ENCODE measurements at regions not wholly inside any gene's neighbourhood (a gene's known extent, or its start where the extent isn't known, plus 50 kb on each side); places are given as distances from the start of the nearest gene placed in this dataset.

DNA sequence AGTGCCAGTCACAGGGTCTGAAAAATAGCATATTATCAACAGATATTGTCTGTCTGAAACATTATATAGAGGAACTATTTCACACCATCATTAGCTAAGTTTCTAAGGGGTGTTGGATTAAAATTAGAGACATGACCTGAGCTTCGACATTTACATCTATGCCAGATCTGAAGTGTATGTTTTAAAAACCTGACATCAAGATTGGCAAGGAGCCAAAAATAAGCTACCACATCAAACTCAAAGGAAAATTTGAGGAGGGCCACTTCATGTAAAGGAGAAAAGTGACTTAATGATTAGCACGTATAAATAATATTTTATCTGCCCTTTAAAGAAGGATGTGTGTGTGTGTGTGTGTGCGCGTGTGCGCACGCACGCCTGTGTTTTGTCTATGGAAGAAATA is 752.0 kb upstream of the GRM7 start:
- H3K4me1 ChIP-seq (ENCODE audit: insufficient read depth, low read length), result no peaks in the 10 kb centered on the region
- H3K27ac ChIP-seq (ENCODE audit: low read depth, low read length), result no peak overlapping the region
- peaks cover 3% of the 10 kb centered on the region for H3K9me3 Mint-ChIP-seq (ENCODE audit: unreplicated experiment)
- no peaks in the 10 kb centered on the region for H3K36me3 Mint-ChIP-seq (ENCODE audit: low read depth, unreplicated experiment)
- H2AFZ ChIP-seq (ENCODE audit: low read depth, low read length), result no peak overlapping the region
- TF ChIP-seq EZH2 (IDR thresholded peaks at IDR 0.05; ENCODE audit: insufficient read depth, low read length), result no peak
- TF ChIP-seq, protein P1, sequence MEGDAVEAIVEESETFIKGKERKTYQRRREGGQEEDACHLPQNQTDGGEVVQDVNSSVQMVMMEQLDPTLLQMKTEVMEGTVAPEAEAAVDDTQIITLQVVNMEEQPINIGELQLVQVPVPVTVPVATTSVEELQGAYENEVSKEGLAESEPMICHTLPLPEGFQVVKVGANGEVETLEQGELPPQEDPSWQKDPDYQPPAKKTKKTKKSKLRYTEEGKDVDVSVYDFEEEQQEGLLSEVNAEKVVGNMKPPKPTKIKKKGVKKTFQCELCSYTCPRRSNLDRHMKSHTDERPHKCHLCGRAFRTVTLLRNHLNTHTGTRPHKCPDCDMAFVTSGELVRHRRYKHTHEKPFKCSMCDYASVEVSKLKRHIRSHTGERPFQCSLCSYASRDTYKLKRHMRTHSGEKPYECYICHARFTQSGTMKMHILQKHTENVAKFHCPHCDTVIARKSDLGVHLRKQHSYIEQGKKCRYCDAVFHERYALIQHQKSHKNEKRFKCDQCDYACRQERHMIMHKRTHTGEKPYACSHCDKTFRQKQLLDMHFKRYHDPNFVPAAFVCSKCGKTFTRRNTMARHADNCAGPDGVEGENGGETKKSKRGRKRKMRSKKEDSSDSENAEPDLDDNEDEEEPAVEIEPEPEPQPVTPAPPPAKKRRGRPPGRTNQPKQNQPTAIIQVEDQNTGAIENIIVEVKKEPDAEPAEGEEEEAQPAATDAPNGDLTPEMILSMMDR (IDR thresholded peaks at IDR 0.05; ENCODE audit: insufficient read depth, low read depth, low read length), result no peak
- no peaks in the 10 kb centered on the region for H3K4me1 Mint-ChIP-seq (ENCODE audit: low read depth, unreplicated experiment)
- FAIRE-seq (no peak), DNase-seq (ENCODE audit: low read depth) (no peak)
- H3K36me3 ChIP-seq (ENCODE audit: insufficient read depth, low read length), result no peaks in the 10 kb centered on the region
- H3K27me3 Mint-ChIP-seq (ENCODE audit: low read depth, unreplicated experiment), result no peaks in the 10 kb centered on the region
- no peak overlapping the region for H3K4me3 ChIP-seq (ENCODE audit: insufficient read depth, low read depth, low read length)
- H3K9ac ChIP-seq (ENCODE audit: low read length), result no peak overlapping the region
- no peak overlapping the region for H3K27ac Mint-ChIP-seq (ENCODE audit: unreplicated experiment)
- H3K4me3 Mint-ChIP-seq (ENCODE audit: unreplicated experiment), result no peak overlapping the region
- no peaks in the 10 kb centered on the region for H3K27me3 ChIP-seq (ENCODE audit: insufficient read depth, low read length)
- H3K9me3 ChIP-seq (ENCODE audit: insufficient read depth, low read depth, low read length), result no peaks in the 10 kb centered on the region
- no peak overlapping the region for H3K4me2 ChIP-seq (ENCODE audit: low read length)
- H4K20me1 ChIP-seq (ENCODE audit: insufficient read depth, low read length), result no peaks in the 10 kb centered on the region
- H3K79me2 ChIP-seq (ENCODE audit: insufficient read depth, low read length), result no peaks in the 10 kb centered on the region

DNA sequence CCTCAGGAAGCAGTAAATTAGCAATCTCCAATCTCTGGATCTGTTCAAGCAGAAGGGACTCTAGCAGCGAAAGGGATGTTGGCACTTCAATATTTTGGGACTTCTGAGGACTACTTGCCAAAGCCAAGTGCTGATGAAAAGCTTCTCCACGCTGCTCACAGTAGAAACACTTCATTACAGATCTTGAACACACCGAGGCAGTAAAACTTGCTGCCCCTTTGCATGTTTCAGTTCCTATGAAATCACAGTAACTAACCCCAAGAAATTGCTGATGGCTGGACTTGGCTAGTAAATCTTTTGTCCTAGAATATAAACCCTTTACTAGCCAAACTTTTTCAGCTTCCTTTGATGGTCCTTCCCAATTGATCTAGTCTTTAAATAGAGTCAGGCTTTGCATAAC is 750.5 kb upstream of the GRM7 start:
- no peak for DNase-seq (ENCODE audit: low read depth)
- no peak overlapping the region for H3K9ac ChIP-seq (ENCODE audit: low read length)
- Mint-ChIP-seq H3K4me3 (ENCODE audit: unreplicated experiment) (no peak overlapping the region), H3K36me3 (ENCODE audit: low read depth, unreplicated experiment) (no peaks in the 10 kb centered on the region), H3K27ac (ENCODE audit: unreplicated experiment) (no peak overlapping the region), H3K4me1 (ENCODE audit: low read depth, unreplicated experiment) (no peaks in the 10 kb centered on the region), H3K9me3 (ENCODE audit: unreplicated experiment) (no peaks in the 10 kb centered on the region), H3K27me3 (ENCODE audit: low read depth, unreplicated experiment) (no peaks in the 10 kb centered on the region)
- no peak overlapping the region for H3K27ac ChIP-seq (ENCODE audit: low read depth, low read length)
- FAIRE-seq, result no peak
- no peak overlapping the region for H3K4me2 ChIP-seq (ENCODE audit: low read length)
- no peaks in the 10 kb centered on the region for H3K4me1 ChIP-seq (ENCODE audit: insufficient read depth, low read length)
- H3K9me3 ChIP-seq (ENCODE audit: insufficient read depth, low read depth, low read length), result no peaks in the 10 kb centered on the region
- no peak overlapping the region for H2AFZ ChIP-seq (ENCODE audit: low read depth, low read length)
- no peak for TF ChIP-seq EZH2 (IDR thresholded peaks at IDR 0.05; ENCODE audit: insufficient read depth, low read length)
- TF ChIP-seq, protein P1 (IDR thresholded peaks at IDR 0.05; ENCODE audit: insufficient read depth, low read depth, low read length), result no peak
- H3K79me2 ChIP-seq (ENCODE audit: insufficient read depth, low read length), result no peaks in the 10 kb centered on the region
- H3K27me3 ChIP-seq (ENCODE audit: insufficient read depth, low read length), result no peaks in the 10 kb centered on the region
- no peaks in the 10 kb centered on the region for H4K20me1 ChIP-seq (ENCODE audit: insufficient read depth, low read length)
- no peaks in the 10 kb centered on the region for H3K36me3 ChIP-seq (ENCODE audit: insufficient read depth, low read length)
- no peak overlapping the region for H3K4me3 ChIP-seq (ENCODE audit: insufficient read depth, low read depth, low read length)

DNA sequence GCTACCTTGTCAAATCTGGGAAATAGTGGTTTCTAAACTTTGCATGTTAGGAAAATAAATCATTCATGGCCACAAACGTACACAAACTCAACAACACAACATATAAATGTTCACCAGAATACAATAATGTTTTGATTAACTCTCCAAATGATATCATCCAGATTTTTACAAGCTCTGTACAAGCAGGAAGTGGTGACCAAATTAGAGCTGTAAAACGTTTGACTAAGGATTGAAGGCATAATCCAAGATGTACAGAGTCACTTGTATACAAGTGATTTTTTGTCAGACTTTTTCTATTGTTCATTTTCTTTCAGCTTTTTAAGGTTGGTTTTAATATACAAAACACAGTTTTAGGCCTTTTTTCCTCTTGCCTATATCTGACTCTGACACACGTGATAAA is 748.4 kb upstream of the GRM7 start:
- H2AFZ ChIP-seq (ENCODE audit: low read depth, low read length), result no peak overlapping the region
- Mint-ChIP-seq H3K36me3 (ENCODE audit: low read depth, unreplicated experiment) (no peaks in the 10 kb centered on the region), H3K27ac (ENCODE audit: unreplicated experiment) (no peak overlapping the region), H3K27me3 (ENCODE audit: low read depth, unreplicated experiment) (no peaks in the 10 kb centered on the region), H3K4me1 (ENCODE audit: low read depth, unreplicated experiment) (no peaks in the 10 kb centered on the region), H3K4me3 (ENCODE audit: unreplicated experiment) (no peak overlapping the region), H3K9me3 (ENCODE audit: unreplicated experiment) (no peaks in the 10 kb centered on the region)
- no peaks in the 10 kb centered on the region for H3K4me1 ChIP-seq (ENCODE audit: insufficient read depth, low read length)
- no peak overlapping the region for H3K9ac ChIP-seq (ENCODE audit: low read length)
- FAIRE-seq, result no peak
- no peaks in the 10 kb centered on the region for H4K20me1 ChIP-seq (ENCODE audit: insufficient read depth, low read length)
- H3K4me3 ChIP-seq (ENCODE audit: insufficient read depth, low read depth, low read length), result no peak overlapping the region
- no peaks in the 10 kb centered on the region for H3K79me2 ChIP-seq (ENCODE audit: insufficient read depth, low read length)
- no peaks in the 10 kb centered on the region for H3K9me3 ChIP-seq (ENCODE audit: insufficient read depth, low read depth, low read length)
- no peak for TF ChIP-seq EZH2 (IDR thresholded peaks at IDR 0.05; ENCODE audit: insufficient read depth, low read length)
- TF ChIP-seq, protein P1 (IDR thresholded peaks at IDR 0.05; ENCODE audit: insufficient read depth, low read depth, low read length), result no peak
- no peaks in the 10 kb centered on the region for H3K27me3 ChIP-seq (ENCODE audit: insufficient read depth, low read length)
- no peak overlapping the region for H3K27ac ChIP-seq (ENCODE audit: low read depth, low read length)
- H3K4me2 ChIP-seq (ENCODE audit: low read length), result no peak overlapping the region
- DNase-seq (ENCODE audit: low read depth), result no peak
- H3K36me3 ChIP-seq (ENCODE audit: insufficient read depth, low read length), result no peaks in the 10 kb centered on the region
